GM12878 (cell line): ENCODE measurements at regions not wholly inside any gene's neighbourhood (a gene's known extent, or its start where the extent isn't known, plus 50 kb on each side); places are given as distances from the start of the nearest gene placed in this dataset.

Source experiments
- ATAC-seq: fragments of 200-7000 bp; cut with Tn5 transposase; 3 replicates; pipeline ENCODE4 v1.9.1; 2020; ENCODE audit warnings: mild to moderate bottlenecking, moderate library complexity
- BruUV-seq: library from RNA; stranded (reverse); fragments of 400-500 nt; replicated peaks from 2 replicates; lab custom pipeline; 2021; lab: Mats Ljungman, UMichigan
- CTCF ChIA-PET: fragments of 300-600 bp; sonication (Branson Sonifier 250); formaldehyde crosslinking; extraction: SDS; loops from one replicate; lab custom pipeline; 2021; ENCODE audit warnings: inconsistent platforms; lab: Yijun Ruan, JAX
- POLR2A ChIA-PET: fragments of 350-600 bp; formaldehyde crosslinking; extraction: SDS; loops from one replicate; lab custom pipeline; 2021; ENCODE audit warnings: inconsistent platforms; lab: Charles Lee
- RAD21 ChIA-PET: fragments of 300-600 bp; sonication (Branson Sonifier 250); formaldehyde crosslinking; loops from one replicate; lab custom pipeline; 2023; ENCODE audit warnings: antibody characterized with exemption; ENCODE audit not compliant: unreplicated experiment; lab: Charles Lee
- SMC1A ChIA-PET: fragments of 300-600 bp; sonication (Branson Sonifier 250); formaldehyde crosslinking; loops from one replicate; lab custom pipeline; 2023; ENCODE audit not compliant: unreplicated experiment, uncharacterized antibody; lab: Charles Lee
- DNase-seq: peaks from one replicate; pipeline ENCODE4 v3.0.0-alpha.2; 2011; ENCODE audit warnings: low read depth, low spot score
- FAIRE-seq: peaks from 3 replicates; lab custom pipeline; 2011; peaks lifted over from hg19 to GRCh38; lab: Jason Lieb, UNC
- H2AFZ ChIP-seq: 2 replicates; pipeline ENCODE4 v1.6.0; 2011; ENCODE audit warnings: low read depth, low read length, control low read depth; ENCODE audit not compliant: control insufficient read depth
- H3K27ac ChIP-seq: 2 replicates; pipeline ENCODE4 v1.5.1; 2011; ENCODE audit warnings: control low read depth; ENCODE audit not compliant: control insufficient read depth, insufficient read depth
- H3K27me3 ChIP-seq, 2 experiments: replicated peaks in 1 of 2; 2 replicates each; pipeline versions ENCODE4 v1.6.0 to v1.6.1; 2011; ENCODE audit warnings: low read length in 1 of 2; ENCODE audit not compliant: control insufficient read depth in 2 of 2, insufficient read depth in 2 of 2
- H3K36me3 ChIP-seq, 2 experiments: 2 replicates each; pipeline ENCODE4 v1.5.1; 2011; ENCODE audit warnings: low read length in 1 of 2; ENCODE audit not compliant: control insufficient read depth in 2 of 2, insufficient read depth in 2 of 2
- H3K4me1 ChIP-seq: 2 replicates; pipeline ENCODE4 v1.6.1; 2011; ENCODE audit warnings: mild to moderate bottlenecking, low read length, moderate library complexity, mixed read lengths; ENCODE audit not compliant: control insufficient read depth, insufficient read depth
- H3K4me2 ChIP-seq: 2 replicates; pipeline ENCODE4 v1.6.0; 2011; ENCODE audit warnings: control low read depth; ENCODE audit not compliant: control insufficient read depth, insufficient read depth
- H3K4me3 ChIP-seq: fragments of 200-600 bp; sonication (generic); 2 replicates; pipeline ENCODE4 v1.5.1; 2016
- H3K79me2 ChIP-seq: 2 replicates; pipeline ENCODE4 v1.6.0; 2011; ENCODE audit warnings: low read length; ENCODE audit not compliant: control insufficient read depth, insufficient read depth
- H3K9ac ChIP-seq: 2 replicates; pipeline ENCODE4 v1.8.0; 2011; ENCODE audit warnings: low read length, control low read depth, mixed read lengths; ENCODE audit not compliant: control insufficient read depth, insufficient read depth
- H3K9me3 ChIP-seq: replicated peaks from 3 replicates; pipeline ENCODE4 v1.5.1; 2011; ENCODE audit warnings: mild to moderate bottlenecking, low read length; ENCODE audit not compliant: control insufficient read depth, insufficient read depth
- H4K20me1 ChIP-seq: 2 replicates; pipeline ENCODE4 v1.6.0; 2011; ENCODE audit not compliant: control insufficient read depth, insufficient read depth
- BHLHE40 ChIP-seq, 2 experiments: fragments of 450-650 bp in 1 of 2; IDR thresholded peaks; 2 replicates each; pipeline ENCODE4 v1.6.1; 2011 to 2017; ENCODE audit warnings: low read depth in 2 of 2, borderline replicate concordance in 1 of 2, improper control_type of control experiment in 1 of 2, low read length in 1 of 2, mild to moderate bottlenecking in 1 of 2
- CBX3 ChIP-seq: fragments of 200-600 bp; sonication (generic); IDR thresholded peaks from 2 replicates; pipeline ENCODE4 v1.6.1; 2016; ENCODE audit warnings: low read depth, borderline replicate concordance
- CEBPB ChIP-seq, 2 experiments: fragments of 150-350 bp in 1 of 2; IDR thresholded peaks; 2 replicates each; pipeline ENCODE4 v1.6.1; 2012 to 2014; ENCODE audit warnings: low read depth in 2 of 2, low read length in 2 of 2, borderline replicate concordance in 1 of 2, inconsistent platforms in 1 of 2
- CHD1 ChIP-seq: IDR thresholded peaks from 2 replicates; pipeline ENCODE4 v1.6.1; 2012; ENCODE audit warnings: low read depth, low read length, improper control_type of control experiment
- EZH2 ChIP-seq: IDR thresholded peaks from 2 replicates; pipeline ENCODE4 v1.6.1; 2012; ENCODE audit warnings: low read depth, mild to moderate bottlenecking, control low read depth, inconsistent platforms, low read length, borderline replicate concordance; ENCODE audit not compliant: control insufficient read depth
- NR2C1 ChIP-seq: fragments of 450-650 bp; IDR thresholded peaks from 2 replicates; pipeline ENCODE4 v1.6.1; 2017; ENCODE audit warnings: antibody characterized with exemption, mild to moderate bottlenecking, moderate library complexity
- POU2F2 ChIP-seq: IDR thresholded peaks from 3 replicates; pipeline ENCODE4 v1.6.1; 2011; ENCODE audit warnings: low read depth, mild to moderate bottlenecking, low read length, borderline replicate concordance
- RAD51 ChIP-seq: fragments of 450-650 bp; IDR thresholded peaks from 2 replicates; pipeline ENCODE4 v1.6.1; 2016; ENCODE audit warnings: moderate library complexity, mild to moderate bottlenecking, inconsistent platforms
- RB1 ChIP-seq: fragments of 450-650 bp; formaldehyde crosslinking; IDR thresholded peaks from 2 replicates; pipeline ENCODE4 v1.6.1; 2017; ENCODE audit warnings: mild to moderate bottlenecking, borderline replicate concordance
- TCF3 ChIP-seq: IDR thresholded peaks from 2 replicates; pipeline ENCODE4 v1.6.1; 2012; ENCODE audit warnings: low read depth, mild to moderate bottlenecking, low read length, borderline replicate concordance; ENCODE audit not compliant: insufficient read depth
- WGBS: methylation state at CpG from one replicate; pipeline ENCODE4 v1.1.6; 2016; ENCODE audit warnings: low lambda C conversion rate; ENCODE audit not compliant: insufficient replicate concordance, insufficient coverage; ENCODE audit errors: missing lambda C conversion rate; 5-methylcytosine and 5-hydroxymethylcytosine counted together
- in situ Hi-C: fragments of 300-500 bp; cut with MboI; formaldehyde crosslinking; loops from 9 replicates; pipeline ENCODE4 v1.14.3; 2018; ENCODE audit warnings: mixed read lengths
- intact Hi-C: fragments of 100-400 bp; cut with micrococcal nuclease; formaldehyde crosslinking; loops from one replicate; pipeline ENCODE4 v1.14.2; 2022; ENCODE audit not compliant: unreplicated experiment
- TF ChIP-seq, protein P1 (sequence below): IDR thresholded peaks from 2 replicates; pipeline ENCODE4 v1.6.1; 2012; ENCODE audit warnings: improper control_type of control experiment, low read depth, low read length; ENCODE audit not compliant: insufficient replicate concordance

DNA sequence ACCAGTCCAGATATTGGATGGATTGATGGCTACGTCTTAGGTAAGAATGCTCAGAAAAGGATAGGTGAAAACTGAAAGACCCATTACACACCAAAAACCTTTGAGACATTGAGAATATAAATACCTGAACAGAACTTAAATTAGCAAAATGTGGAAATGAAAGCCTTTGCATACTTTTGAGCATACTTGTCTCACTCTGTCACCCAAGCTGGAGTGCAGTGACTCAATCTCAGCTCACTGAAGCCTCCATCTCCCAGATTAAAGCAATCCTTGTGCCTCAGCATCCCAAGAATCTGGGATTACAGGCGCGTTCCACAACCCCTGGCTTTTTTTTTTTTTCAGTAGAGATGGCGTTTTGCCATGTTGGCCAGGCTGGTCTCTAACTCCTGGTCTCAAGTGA is 695.3 kb downstream of the DACH1 start:
- POLR2A ChIA-PET, result no interaction called here
- H3K4me2 ChIP-seq, result no peak overlapping the region
- no peaks in the 10 kb centered on the region for H3K36me3 ChIP-seq
- H3K27me3 ChIP-seq, result no peaks in the 10 kb centered on the region
- in situ Hi-C loops (no loop called here), intact Hi-C loops (no loop called here)
- H3K79me2 ChIP-seq, result no peaks in the 10 kb centered on the region
- no peak overlapping the region for H2AFZ ChIP-seq
- H4K20me1 ChIP-seq, result no peaks in the 10 kb centered on the region
- no peak for ATAC-seq
- H3K9me3 ChIP-seq, result no peaks in the 10 kb centered on the region
- 12% methylated on average over 4 of the region's 4 CpGs for WGBS
- no peak overlapping the region for H3K27ac ChIP-seq
- no peak for DNase-seq
- RAD21 ChIA-PET, result no interaction called here
- no TSS peak for BruUV-seq
- H3K4me1 ChIP-seq, result no peaks in the 10 kb centered on the region
- H3K4me3 ChIP-seq, result no peak overlapping the region
- no peak overlapping the region for H3K9ac ChIP-seq
- SMC1A ChIA-PET, result no interaction called here
- FAIRE-seq, result no peak
- CTCF ChIA-PET, result no interaction called here
- no peak for TF ChIP-seq TCF3

DNA sequence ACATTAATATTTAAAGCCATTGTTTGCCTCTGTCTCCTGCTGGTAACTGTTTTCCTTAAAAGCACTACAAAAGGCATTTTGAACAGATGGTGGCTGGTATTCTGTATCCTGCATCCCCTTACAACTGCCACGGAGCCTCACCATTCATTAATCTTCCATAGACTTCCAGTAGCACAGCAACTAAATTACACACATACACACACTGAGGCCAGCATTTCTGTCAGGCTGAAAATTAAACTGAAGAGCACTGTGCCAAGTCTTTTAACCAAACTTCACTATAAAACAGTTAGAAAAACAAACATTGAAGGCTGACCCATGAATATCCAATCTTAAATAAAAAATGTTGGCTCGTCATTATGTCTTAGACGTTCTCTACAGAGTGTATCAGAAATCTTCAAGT is 697.8 kb downstream of the DACH1 start:
- H3K27ac ChIP-seq, result no peak overlapping the region
- no peak overlapping the region for H2AFZ ChIP-seq
- no peaks in the 10 kb centered on the region for H3K79me2 ChIP-seq
- H3K9me3 ChIP-seq, result no peaks in the 10 kb centered on the region
- no peak overlapping the region for H3K9ac ChIP-seq
- no peaks in the 10 kb centered on the region for H3K36me3 ChIP-seq
- H4K20me1 ChIP-seq, result no peaks in the 10 kb centered on the region
- 2% methylated on average over 3 of the region's 3 CpGs for WGBS
- no peak overlapping the region for H3K4me3 ChIP-seq
- no peak overlapping the region for H3K4me2 ChIP-seq
- intact Hi-C loops, result no loop called here
- BruUV-seq, result no TSS peak
- no peak for ATAC-seq
- no peaks in the 10 kb centered on the region for H3K4me1 ChIP-seq
- H3K27me3 ChIP-seq, result no peaks in the 10 kb centered on the region
- no peak for DNase-seq
- no peak for FAIRE-seq
- POLR2A ChIA-PET, result no interaction called here
- RAD21 ChIA-PET, result no interaction called here
- CTCF ChIA-PET, result no interaction called here
- no peak for TF ChIP-seq NR2C1
- no peak for TF ChIP-seq RAD51
- TF ChIP-seq CBX3, result no peak
- no peak for TF ChIP-seq CHD1
- TF ChIP-seq RB1, result no peak
- no peak for TF ChIP-seq CEBPB (IDR thresholded peaks at IDR 0.05; ENCODE audit: borderline replicate concordance in 1 of 2, low read depth in 2 of 2, low read length in 2 of 2)
- no peak for TF ChIP-seq EZH2
- TF ChIP-seq, protein P1, sequence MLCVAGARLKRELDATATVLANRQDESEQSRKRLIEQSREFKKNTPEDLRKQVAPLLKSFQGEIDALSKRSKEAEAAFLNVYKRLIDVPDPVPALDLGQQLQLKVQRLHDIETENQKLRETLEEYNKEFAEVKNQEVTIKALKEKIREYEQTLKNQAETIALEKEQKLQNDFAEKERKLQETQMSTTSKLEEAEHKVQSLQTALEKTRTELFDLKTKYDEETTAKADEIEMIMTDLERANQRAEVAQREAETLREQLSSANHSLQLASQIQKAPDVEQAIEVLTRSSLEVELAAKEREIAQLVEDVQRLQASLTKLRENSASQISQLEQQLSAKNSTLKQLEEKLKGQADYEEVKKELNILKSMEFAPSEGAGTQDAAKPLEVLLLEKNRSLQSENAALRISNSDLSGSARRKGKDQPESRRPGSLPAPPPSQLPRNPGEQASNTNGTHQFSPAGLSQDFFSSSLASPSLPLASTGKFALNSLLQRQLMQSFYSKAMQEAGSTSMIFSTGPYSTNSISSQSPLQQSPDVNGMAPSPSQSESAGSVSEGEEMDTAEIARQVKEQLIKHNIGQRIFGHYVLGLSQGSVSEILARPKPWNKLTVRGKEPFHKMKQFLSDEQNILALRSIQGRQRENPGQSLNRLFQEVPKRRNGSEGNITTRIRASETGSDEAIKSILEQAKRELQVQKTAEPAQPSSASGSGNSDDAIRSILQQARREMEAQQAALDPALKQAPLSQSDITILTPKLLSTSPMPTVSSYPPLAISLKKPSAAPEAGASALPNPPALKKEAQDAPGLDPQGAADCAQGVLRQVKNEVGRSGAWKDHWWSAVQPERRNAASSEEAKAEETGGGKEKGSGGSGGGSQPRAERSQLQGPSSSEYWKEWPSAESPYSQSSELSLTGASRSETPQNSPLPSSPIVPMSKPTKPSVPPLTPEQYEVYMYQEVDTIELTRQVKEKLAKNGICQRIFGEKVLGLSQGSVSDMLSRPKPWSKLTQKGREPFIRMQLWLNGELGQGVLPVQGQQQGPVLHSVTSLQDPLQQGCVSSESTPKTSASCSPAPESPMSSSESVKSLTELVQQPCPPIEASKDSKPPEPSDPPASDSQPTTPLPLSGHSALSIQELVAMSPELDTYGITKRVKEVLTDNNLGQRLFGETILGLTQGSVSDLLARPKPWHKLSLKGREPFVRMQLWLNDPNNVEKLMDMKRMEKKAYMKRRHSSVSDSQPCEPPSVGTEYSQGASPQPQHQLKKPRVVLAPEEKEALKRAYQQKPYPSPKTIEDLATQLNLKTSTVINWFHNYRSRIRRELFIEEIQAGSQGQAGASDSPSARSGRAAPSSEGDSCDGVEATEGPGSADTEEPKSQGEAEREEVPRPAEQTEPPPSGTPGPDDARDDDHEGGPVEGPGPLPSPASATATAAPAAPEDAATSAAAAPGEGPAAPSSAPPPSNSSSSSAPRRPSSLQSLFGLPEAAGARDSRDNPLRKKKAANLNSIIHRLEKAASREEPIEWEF, result no peak
- no peak for TF ChIP-seq POU2F2
- no peak for TF ChIP-seq BHLHE40 (IDR thresholded peaks at IDR 0.05; ENCODE audit: borderline replicate concordance in 1 of 2, low read depth in 2 of 2, low read length in 1 of 2)
- TF ChIP-seq, all 136 proteins: peak for 0
- in situ Hi-C loops, result no loop called here
- SMC1A ChIA-PET, result no interaction called here
